Loucy (cell line): ENCODE measurements at regions not wholly inside any gene's neighbourhood (a gene's known extent, or its start where the extent isn't known, plus 50 kb on each side); places are given as distances from the start of the nearest gene placed in this dataset.
"Not testable (repeated sequence)": the region's sequence is repeated elsewhere in the genome, so short reads cannot be mapped to it uniquely, and the experiment has no call there.

Experiments used
- H2AFZ ChIP-seq: fragments of 200-600 bp; sonication (generic); 2 replicates; pipeline ENCODE4 v1.6.0; 2016; ENCODE audit warnings: antibody characterized with exemption, mild to moderate bottlenecking, low read length, moderate library complexity
- H3F3A ChIP-seq: fragments of 200-600 bp; 2 replicates; pipeline ENCODE4 v1.6.0; 2016; ENCODE audit warnings: antibody characterized with exemption, low read depth, mild to moderate bottlenecking
- H3K27me3 ChIP-seq: fragments of 200-600 bp; sonication (generic); 2 replicates; pipeline ENCODE4 v1.6.1; 2014; ENCODE audit warnings: low read length, mild to moderate bottlenecking; ENCODE audit not compliant: insufficient read depth, poor library complexity, severe bottlenecking
- H3K36me3 ChIP-seq: fragments of 200-600 bp; sonication (generic); 2 replicates; pipeline ENCODE4 v1.6.1; 2016; ENCODE audit warnings: low read length; ENCODE audit not compliant: insufficient read depth
- H3K4me1 ChIP-seq: fragments of 200-600 bp; sonication (generic); 2 replicates; pipeline ENCODE4 v1.5.1; 2014; ENCODE audit warnings: low read length, mild to moderate bottlenecking; ENCODE audit not compliant: insufficient read depth, poor library complexity, severe bottlenecking
- H3K4me2 ChIP-seq: fragments of 200-600 bp; sonication (generic); 2 replicates; pipeline ENCODE4 v1.6.0; 2014; ENCODE audit warnings: antibody characterized with exemption, low read length, low read depth, mild to moderate bottlenecking; ENCODE audit not compliant: poor library complexity, severe bottlenecking
- H3K4me3 ChIP-seq: fragments of 200-600 bp; sonication (generic); 2 replicates; pipeline ENCODE4 v1.5.1; 2014; ENCODE audit warnings: low read length, mild to moderate bottlenecking, mixed read lengths; ENCODE audit not compliant: poor library complexity, severe bottlenecking
- H3K79me2 ChIP-seq: fragments of 200-600 bp; sonication (generic); 2 replicates; pipeline ENCODE4 v1.6.1; 2014; ENCODE audit warnings: low read length; ENCODE audit not compliant: insufficient read depth
- H3K9ac ChIP-seq: fragments of 200-600 bp; sonication (generic); 2 replicates; pipeline ENCODE4 v1.6.0; 2014; ENCODE audit warnings: mild to moderate bottlenecking, low read depth, low read length, moderate library complexity; ENCODE audit not compliant: poor library complexity, severe bottlenecking
- H3K9me2 ChIP-seq: fragments of 200-600 bp; sonication (generic); replicated peaks from 2 replicates; pipeline ENCODE4 v1.6.1; 2016; ENCODE audit warnings: low read depth, low read length, mixed read lengths
- H3K9me3 ChIP-seq: fragments of 200-600 bp; sonication (generic); 2 replicates; pipeline ENCODE4 v1.6.1; 2014; ENCODE audit warnings: mild to moderate bottlenecking, antibody characterized with exemption, low read length, low read depth; ENCODE audit not compliant: insufficient read depth
- H4K20me1 ChIP-seq: fragments of 200-600 bp; sonication (generic); 2 replicates; pipeline ENCODE4 v1.6.0; 2014; ENCODE audit warnings: antibody characterized with exemption, low read length, mild to moderate bottlenecking; ENCODE audit not compliant: insufficient read depth, poor library complexity, severe bottlenecking
- CTCF ChIP-seq: fragments of 200-600 bp; sonication (generic); conservative IDR thresholded peaks from 2 replicates; pipeline ENCODE4 v1.5.1; 2014; ENCODE audit warnings: mild to moderate bottlenecking, antibody characterized with exemption, low read length
- EZH2phosphoT487 ChIP-seq: fragments of 200-600 bp; IDR thresholded peaks from 2 replicates; pipeline ENCODE4 v1.6.1; 2018; ENCODE audit warnings: antibody characterized with exemption, mild to moderate bottlenecking, moderate library complexity, borderline replicate concordance

- Histone ChIP-seq H3K9me3 (no peaks in the 10 kb centered on the region; the same call in 1 of the 2 replicates), H3K9ac (no peak overlapping the region), H3K4me2 (no peak overlapping the region), H4K20me1 (no peaks in the 10 kb centered on the region), H3K4me1 (no peaks in the 10 kb centered on the region), H2AFZ (no peak overlapping the region), H3K9me2 (no peaks in the 10 kb centered on the region), H3F3A (no peaks in the 10 kb centered on the region), H3K4me3 (no peak overlapping the region), H3K79me2 (no peaks in the 10 kb centered on the region), H3K27me3 (no peaks in the 10 kb centered on the region), H3K36me3 (no peaks in the 10 kb centered on the region)
- TF ChIP-seq EZH2phosphoT487 (no peak), CTCF (no peak)
Measured at GRCh38 chr12:124646385-124647230, 79.2 kb upstream of the NCOR2 start.

GRCh38 chr12:124645530-124646244 is 78.3 kb upstream of the NCOR2 start:
- H4K20me1 ChIP-seq, result no peaks in the 10 kb centered on the region
- H3F3A ChIP-seq, result no peaks in the 10 kb centered on the region
- no peaks in the 10 kb centered on the region; the same call in 1 of the 2 replicates for H3K9me3 ChIP-seq
- H3K4me2 ChIP-seq, result no peak overlapping the region
- H3K4me1 ChIP-seq, result no peaks in the 10 kb centered on the region
- H3K36me3 ChIP-seq, result no peaks in the 10 kb centered on the region
- H3K27me3 ChIP-seq, result no peaks in the 10 kb centered on the region
- no peak overlapping the region for H2AFZ ChIP-seq
- H3K9ac ChIP-seq, result no peak overlapping the region
- H3K79me2 ChIP-seq, result no peaks in the 10 kb centered on the region
- TF ChIP-seq EZH2phosphoT487 (no peak), CTCF (no peak)
- no peak overlapping the region for H3K4me3 ChIP-seq
- no peaks in the 10 kb centered on the region for H3K9me2 ChIP-seq

DNA sequence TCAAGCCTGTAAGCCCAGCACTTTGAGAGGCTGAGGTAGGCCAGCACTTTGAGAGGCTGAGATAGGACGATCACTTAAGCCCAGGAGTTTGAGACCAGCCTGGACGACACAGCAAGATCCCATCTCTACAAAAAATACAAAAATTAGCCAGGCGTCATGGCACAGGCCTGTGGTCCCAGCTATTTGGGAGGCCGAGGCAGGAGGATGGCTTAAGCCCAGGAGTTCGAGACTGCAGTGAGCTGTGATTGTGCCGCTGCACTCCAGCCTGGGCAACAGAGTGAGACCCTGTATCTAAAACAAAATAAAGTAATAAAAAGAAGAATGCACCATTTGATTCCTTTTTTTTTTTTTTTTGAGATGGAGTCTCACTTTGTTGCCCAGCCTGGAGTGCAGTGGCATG is 76.4 kb upstream of the NCOR2 start:
- not testable (repeated sequence) for H3K9ac ChIP-seq, H3K79me2 ChIP-seq, H3K4me1 ChIP-seq, H2AFZ ChIP-seq, H3K4me3 ChIP-seq, H4K20me1 ChIP-seq, H3K9me3 ChIP-seq, H3K27me3 ChIP-seq, H3K4me2 ChIP-seq, H3K36me3 ChIP-seq, H3F3A ChIP-seq, H3K9me2 ChIP-seq
